ENCODE measurements at regions not wholly inside any gene's neighbourhood (a gene's known extent, or its start where the extent isn't known, plus 50 kb on each side); places are given as distances from the start of the nearest gene placed in this dataset.

DNA sequence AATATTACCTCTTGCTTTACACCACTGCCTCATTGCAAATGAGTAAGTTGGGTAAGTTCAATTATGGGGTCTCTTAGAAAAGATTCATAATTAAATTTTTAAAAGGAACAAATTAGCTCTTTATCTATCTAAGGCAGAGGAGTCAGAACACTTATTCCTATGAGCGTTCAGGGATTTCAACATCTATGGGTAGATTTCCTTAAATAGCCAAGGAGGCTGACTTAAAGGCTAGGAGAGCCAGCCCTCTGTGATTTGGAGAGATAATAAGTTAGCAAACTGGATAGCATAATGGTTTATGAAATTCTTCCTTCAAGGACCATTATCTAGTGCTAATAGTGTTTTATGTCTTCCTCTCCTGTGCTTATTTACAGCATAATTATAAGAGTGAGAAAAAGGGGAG lies 387.7 kb downstream of the STK39 start:
- DNase-seq (ENCODE audit: low read depth): no peak
- TF ChIP-seq, protein P1, sequence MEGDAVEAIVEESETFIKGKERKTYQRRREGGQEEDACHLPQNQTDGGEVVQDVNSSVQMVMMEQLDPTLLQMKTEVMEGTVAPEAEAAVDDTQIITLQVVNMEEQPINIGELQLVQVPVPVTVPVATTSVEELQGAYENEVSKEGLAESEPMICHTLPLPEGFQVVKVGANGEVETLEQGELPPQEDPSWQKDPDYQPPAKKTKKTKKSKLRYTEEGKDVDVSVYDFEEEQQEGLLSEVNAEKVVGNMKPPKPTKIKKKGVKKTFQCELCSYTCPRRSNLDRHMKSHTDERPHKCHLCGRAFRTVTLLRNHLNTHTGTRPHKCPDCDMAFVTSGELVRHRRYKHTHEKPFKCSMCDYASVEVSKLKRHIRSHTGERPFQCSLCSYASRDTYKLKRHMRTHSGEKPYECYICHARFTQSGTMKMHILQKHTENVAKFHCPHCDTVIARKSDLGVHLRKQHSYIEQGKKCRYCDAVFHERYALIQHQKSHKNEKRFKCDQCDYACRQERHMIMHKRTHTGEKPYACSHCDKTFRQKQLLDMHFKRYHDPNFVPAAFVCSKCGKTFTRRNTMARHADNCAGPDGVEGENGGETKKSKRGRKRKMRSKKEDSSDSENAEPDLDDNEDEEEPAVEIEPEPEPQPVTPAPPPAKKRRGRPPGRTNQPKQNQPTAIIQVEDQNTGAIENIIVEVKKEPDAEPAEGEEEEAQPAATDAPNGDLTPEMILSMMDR (conservative IDR thresholded peaks at IDR 0.05; ENCODE audit: low read depth, low read length): no peak
- no peak overlapping the region for H3K4me3 ChIP-seq (ENCODE audit: low read depth, low read length)

DNA sequence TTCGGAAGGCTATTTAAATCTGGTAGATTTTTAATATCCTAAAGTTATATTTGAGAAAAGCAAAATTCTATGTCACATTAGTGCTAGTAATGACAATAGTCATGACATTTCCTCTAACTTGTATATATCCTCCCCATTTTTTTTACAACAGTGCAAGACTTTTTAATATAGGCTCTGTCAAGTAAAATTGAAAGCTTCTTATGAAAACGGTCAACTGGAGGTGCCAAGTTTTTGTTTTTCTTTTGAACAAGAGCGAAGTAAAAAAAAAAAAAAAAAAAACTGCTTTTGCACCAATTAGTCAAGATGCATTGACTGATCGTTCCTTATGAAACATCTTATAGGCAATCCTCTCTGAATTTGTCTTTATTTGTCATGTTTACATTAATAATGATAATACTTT lies 389.3 kb downstream of the STK39 start:
- TF ChIP-seq, protein P1 (conservative IDR thresholded peaks at IDR 0.05; ENCODE audit: low read depth, low read length): no peak
- no peak overlapping the region for H3K4me3 ChIP-seq (ENCODE audit: low read depth, low read length)
- DNase-seq (ENCODE audit: low read depth): no peak

DNA sequence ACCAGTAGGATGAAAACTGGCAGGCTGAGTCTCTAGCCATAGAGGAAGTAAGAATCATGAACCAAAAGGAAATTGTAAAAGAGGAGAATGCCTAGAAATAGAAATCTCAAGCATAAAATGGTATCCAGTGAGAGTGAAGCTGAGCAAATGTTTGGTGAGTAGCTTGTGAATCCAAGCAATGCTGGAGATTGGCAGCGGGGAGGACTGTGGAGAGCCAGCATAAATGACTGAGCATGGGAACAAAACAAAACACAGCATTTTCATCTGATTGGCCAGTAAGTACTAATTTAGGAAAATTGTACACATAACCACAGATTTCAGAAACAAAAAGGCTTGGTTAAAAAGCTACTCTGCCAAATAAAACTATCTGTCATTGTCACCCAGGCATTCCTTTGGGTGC lies 390.0 kb downstream of the STK39 start:
- TF ChIP-seq, protein P1 (conservative IDR thresholded peaks at IDR 0.05; ENCODE audit: low read depth, low read length): no peak
- no peak for DNase-seq (ENCODE audit: low read depth)
- no peak overlapping the region for H3K4me3 ChIP-seq (ENCODE audit: low read depth, low read length)

DNA sequence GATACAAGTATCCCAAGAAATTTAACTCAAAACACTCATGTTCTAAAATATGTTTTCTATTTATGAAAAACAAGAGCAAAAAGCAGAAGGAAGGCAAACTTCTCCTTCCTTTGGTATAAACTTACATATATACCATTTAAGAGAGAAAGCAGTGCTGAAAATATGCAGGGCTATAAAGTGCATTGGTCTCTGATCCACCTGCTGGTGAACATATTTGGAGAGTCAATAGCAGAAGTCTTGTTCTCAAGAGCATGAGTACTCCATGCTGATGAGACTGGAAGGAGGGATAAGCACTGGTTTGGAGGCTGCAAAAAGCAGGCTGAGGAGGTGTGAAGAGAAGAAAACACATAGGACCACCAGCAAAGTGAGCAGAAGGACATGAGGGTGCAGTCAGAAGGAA lies 391.2 kb downstream of the STK39 start:
- no peak for DNase-seq (ENCODE audit: low read depth)
- TF ChIP-seq, protein P1 (conservative IDR thresholded peaks at IDR 0.05; ENCODE audit: low read depth, low read length): no peak

DNA sequence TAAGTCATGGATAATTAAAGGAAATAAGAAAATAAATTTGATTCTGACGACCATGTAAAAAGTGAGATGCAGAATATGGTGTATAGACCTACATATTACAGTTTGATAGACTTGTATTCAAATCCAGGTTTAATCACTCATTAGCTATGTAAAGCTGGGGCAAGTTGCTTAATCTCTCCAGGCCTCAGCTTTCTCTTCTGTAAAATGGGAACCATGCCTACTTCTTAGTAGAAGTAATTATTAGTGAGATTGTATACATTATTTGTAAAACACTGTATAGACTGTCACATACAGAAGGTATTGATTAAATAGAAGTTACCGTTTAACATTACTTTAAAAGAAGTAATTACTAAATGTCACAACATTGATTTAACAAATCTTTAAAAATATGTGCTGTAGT lies 392.2 kb downstream of the STK39 start:
- TF ChIP-seq, protein P1 (conservative IDR thresholded peaks at IDR 0.05; ENCODE audit: low read depth, low read length): no peak
- no peak for DNase-seq (ENCODE audit: low read depth)
- H3K4me3 ChIP-seq (ENCODE audit: low read depth, low read length): no peak overlapping the region

More for the DNA sequence above, 391.2 kb downstream of the STK39 start:
- H3K4me3 ChIP-seq (ENCODE audit: low read depth, low read length): no peak overlapping the region

DNA sequence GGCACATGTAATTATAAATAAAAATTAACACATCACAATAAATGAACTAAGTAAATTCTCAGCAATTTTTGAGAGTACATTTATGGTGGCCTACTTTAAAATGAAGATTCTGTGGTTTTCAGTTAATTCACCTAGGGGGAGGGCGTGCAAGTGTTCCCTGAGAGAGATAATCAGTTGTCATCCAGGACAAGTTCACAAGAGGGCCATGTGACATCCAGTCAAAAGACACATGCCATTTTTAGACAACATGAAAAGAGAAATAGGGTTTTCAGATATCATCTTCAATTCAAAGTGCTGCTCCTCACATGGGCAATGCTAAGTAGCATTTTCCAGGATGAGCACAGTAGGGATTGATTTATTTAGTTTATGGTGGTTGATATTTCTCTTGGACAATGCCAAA lies 393.7 kb downstream of the STK39 start:
- TF ChIP-seq, protein P1 (conservative IDR thresholded peaks at IDR 0.05; ENCODE audit: low read depth, low read length): no peak
- DNase-seq (ENCODE audit: low read depth): no peak
- H3K4me3 ChIP-seq (ENCODE audit: low read depth, low read length): no peak overlapping the region

DNA sequence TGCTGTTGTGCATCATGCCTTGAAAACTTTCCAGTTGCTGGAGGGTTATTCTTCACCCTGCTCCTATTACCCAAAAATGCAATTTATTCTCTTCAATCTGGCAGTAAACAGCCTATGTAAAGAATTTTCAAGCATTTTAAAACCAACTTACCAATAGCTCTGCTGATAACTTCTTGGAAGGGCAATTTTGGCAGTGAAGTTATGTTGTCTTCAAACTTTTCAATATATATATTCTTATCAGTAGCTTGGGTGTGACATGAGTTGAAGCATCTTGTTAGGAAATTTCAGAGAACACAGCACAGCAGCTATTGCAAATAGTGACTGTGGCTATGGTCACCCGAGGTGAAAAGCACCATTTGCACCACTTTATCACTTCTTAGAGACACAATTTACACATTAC lies 395.5 kb downstream of the STK39 start:
- TF ChIP-seq, protein P1 (conservative IDR thresholded peaks at IDR 0.05; ENCODE audit: low read depth, low read length): no peak
- no peak overlapping the region for H3K4me3 ChIP-seq (ENCODE audit: low read depth, low read length)
- no peak for DNase-seq (ENCODE audit: low read depth)
